Activated CD8-positive, alpha-beta T cell treated with anti-CD3 and anti-CD28 coated beads, Interleukin-2, amount 10 ng/mL, durations not matched to agents 7 days and 5 days (primary cell): ENCODE measurements at regions not wholly inside any gene's neighbourhood (a gene's known extent, or its start where the extent isn't known, plus 50 kb on each side); places are given as distances from the start of the nearest gene placed in this dataset.

ENCODE experiments used
- ATAC-seq: fragments of 150-1000 bp; cut with Tn5 transposase; one replicate; pipeline ENCODE4 v1.10.0; 2021; ENCODE audit warnings: moderate library complexity
- CTCF ChIA-PET: fragments of 350-600 bp; sonication (Branson Sonifier 250); formaldehyde crosslinking; loops from one replicate; lab custom pipeline; 2021; ENCODE audit warnings: antibody characterized with exemption; lab: Charles Lee
- POLR2A ChIA-PET: fragments of 350-600 bp; sonication (Branson Sonifier 250); formaldehyde crosslinking; loops from one replicate; lab custom pipeline; 2021; ENCODE audit warnings: antibody characterized with exemption; lab: Charles Lee
- DNase-seq: peaks from one replicate; pipeline ENCODE4 v3.0.0-alpha.2; 2020
- H3K27ac Mint-ChIP-seq: one replicate; pipeline ENCODE4 v1.8.0; 2021; ENCODE audit warnings: mild to moderate bottlenecking, mixed read lengths
- H3K27me3 Mint-ChIP-seq: one replicate; pipeline ENCODE4 v1.8.0; 2021; ENCODE audit warnings: low read depth, mixed read lengths
- H3K36me3 Mint-ChIP-seq: one replicate; pipeline ENCODE4 v1.8.0; 2021; ENCODE audit warnings: low read depth, mixed read lengths
- H3K4me1 Mint-ChIP-seq: one replicate; pipeline ENCODE4 v1.8.0; 2021; ENCODE audit warnings: low read depth, mixed read lengths
- H3K4me3 Mint-ChIP-seq: one replicate; pipeline ENCODE4 v1.8.0; 2021; ENCODE audit warnings: mild to moderate bottlenecking, mixed read lengths
- H3K9me3 Mint-ChIP-seq: one replicate; pipeline ENCODE4 v1.8.0; 2022; ENCODE audit warnings: mixed read lengths; ENCODE audit not compliant: insufficient read depth

- no peak overlapping the region for H3K27ac Mint-ChIP-seq
- H3K9me3 Mint-ChIP-seq, result no peaks in the 10 kb centered on the region
- H3K4me1 Mint-ChIP-seq, result peaks cover 14% of the 10 kb centered on the region
- H3K36me3 Mint-ChIP-seq, result no peaks in the 10 kb centered on the region
- ATAC-seq (no peak), DNase-seq (no peak)
- peaks cover 6% of the 10 kb centered on the region for H3K27me3 Mint-ChIP-seq
- CTCF ChIA-PET, result interaction anchor here (0.6 to 9.2 kb wide), 3 partner anchors 8 to 121 kb away, joined by 4 to 134 read pairs (median 7); no protein-coding TSS in a partner anchor
- POLR2A ChIA-PET, result no interaction called here
- no peak overlapping the region for H3K4me3 Mint-ChIP-seq
These were observed 119.1 kb downstream of the GGTLC2 start for GRCh38 chr22:22763512-22763911.

GRCh38 chr22:22764085-22764484 lies 119.7 kb downstream of the GGTLC2 start:
- Mint-ChIP-seq H3K4me3 (no peak overlapping the region), H3K4me1 (peaks cover 12% of the 10 kb centered on the region), H3K36me3 (no peaks in the 10 kb centered on the region), H3K27ac (no peak overlapping the region), H3K9me3 (no peaks in the 10 kb centered on the region), H3K27me3 (peaks cover 11% of the 10 kb centered on the region)
- POLR2A ChIA-PET, result no interaction called here
- DNase-seq (peak; percentile 19), ATAC-seq (no peak)
- CTCF ChIA-PET, result interaction anchor here (1.5 to 9.2 kb wide), 3 partner anchors 9 to 176 kb away, joined by 3 to 134 read pairs (median 7); no protein-coding TSS in a partner anchor

DNA sequence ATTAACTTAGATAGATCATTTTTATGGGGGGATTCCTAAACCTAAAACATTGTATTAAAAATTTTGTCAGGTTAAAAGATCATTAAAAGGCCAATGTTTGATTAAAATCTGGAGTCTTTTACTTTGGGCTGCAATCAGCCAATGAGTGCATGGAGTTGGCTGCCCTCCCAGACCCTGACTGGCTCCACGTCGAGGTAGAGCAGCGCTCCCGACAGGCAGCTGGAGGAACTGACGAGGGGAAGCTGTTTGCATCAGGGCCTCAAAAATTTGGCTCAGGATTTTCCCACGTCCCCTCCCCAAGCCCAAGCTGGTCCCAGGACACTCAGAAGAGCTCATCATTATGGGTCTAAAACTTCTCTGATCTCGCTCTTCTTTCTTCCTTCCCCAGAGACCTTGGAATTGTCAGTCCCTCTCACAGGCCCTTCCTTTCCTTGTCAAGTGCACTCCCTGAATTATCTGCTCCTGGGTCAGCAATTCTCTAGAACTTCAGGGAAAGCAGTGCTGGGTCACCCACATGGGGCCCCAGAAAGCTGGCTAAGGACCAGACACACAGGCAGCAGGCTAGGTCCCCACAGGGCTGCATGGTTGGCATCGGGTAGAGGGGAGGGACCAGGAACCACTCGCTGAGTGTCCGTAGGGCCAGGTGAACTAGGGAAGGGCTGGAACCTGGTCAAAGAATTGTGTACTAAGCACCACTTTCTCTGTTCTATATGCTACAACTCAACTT lies 119.6 kb upstream of the IGLL5 start:
- ChIA-PET POLR2A (no interaction called here), CTCF (interaction anchor here (1.0 to 9.2 kb wide), 4 partner anchors 13 to 116 kb away, joined by 3 to 134 read pairs (median 33); no protein-coding TSS in a partner anchor)
- no peak for ATAC-seq
- DNase-seq, result no peak
- Mint-ChIP-seq H3K27ac (no peak overlapping the region), H3K4me1 (no peaks in the 10 kb centered on the region), H3K4me3 (no peak overlapping the region), H3K9me3 (no peaks in the 10 kb centered on the region), H3K36me3 (no peaks in the 10 kb centered on the region), H3K27me3 (peaks cover 18% of the 10 kb centered on the region)

GRCh38 chr22:22768885-22769284 lies 118.7 kb upstream of the IGLL5 start:
- H3K4me1 Mint-ChIP-seq, result no peaks in the 10 kb centered on the region
- no peaks in the 10 kb centered on the region for H3K9me3 Mint-ChIP-seq
- ChIA-PET CTCF (interaction anchor here (0.7 to 9.2 kb wide), 20 partner anchors 11 to 191 kb away, joined by 3 to 134 read pairs (median 7); no protein-coding TSS in a partner anchor), POLR2A (no interaction called here)
- ATAC-seq, result no peak
- no peak overlapping the region for H3K27ac Mint-ChIP-seq
- H3K27me3 Mint-ChIP-seq, result peaks cover 18% of the 10 kb centered on the region
- DNase-seq, result no peak
- H3K4me3 Mint-ChIP-seq, result no peak overlapping the region
- no peaks in the 10 kb centered on the region for H3K36me3 Mint-ChIP-seq

- no peak for ATAC-seq
- Mint-ChIP-seq H3K4me1 (no peaks in the 10 kb centered on the region), H3K4me3 (no peak overlapping the region), H3K27ac (no peak overlapping the region), H3K27me3 (peaks cover 18% of the 10 kb centered on the region), H3K36me3 (no peaks in the 10 kb centered on the region), H3K9me3 (no peaks in the 10 kb centered on the region)
- CTCF ChIA-PET, result interaction anchor here (0.7 to 9.2 kb wide), 35 partner anchors 8 to 191 kb away, joined by 3 to 134 read pairs (median 5); no protein-coding TSS in a partner anchor
- no peak for DNase-seq
- POLR2A ChIA-PET, result no interaction called here
These were observed 118.0 kb upstream of the IGLL5 start for GRCh38 chr22:22769434-22770279.

GRCh38 chr22:22770280-22770871 lies 117.2 kb upstream of the IGLL5 start:
- ChIA-PET POLR2A (no interaction called here), CTCF (interaction anchor here (0.6 to 9.2 kb wide), 32 partner anchors 8 to 190 kb away, joined by 3 to 134 read pairs (median 6); no protein-coding TSS in a partner anchor)
- ATAC-seq, result peak; percentile 69
- Mint-ChIP-seq H3K9me3 (no peaks in the 10 kb centered on the region), H3K36me3 (no peaks in the 10 kb centered on the region), H3K27me3 (peaks cover 18% of the 10 kb centered on the region), H3K27ac (no peak overlapping the region), H3K4me3 (no peak overlapping the region), H3K4me1 (no peaks in the 10 kb centered on the region)
- peak; percentile 59 for DNase-seq

GRCh38 chr22:22770881-22771280 lies 116.7 kb upstream of the IGLL5 start:
- H3K27ac Mint-ChIP-seq, result no peak overlapping the region
- no peaks in the 10 kb centered on the region for H3K4me1 Mint-ChIP-seq
- ATAC-seq (no peak), DNase-seq (no peak)
- no peaks in the 10 kb centered on the region for H3K36me3 Mint-ChIP-seq
- ChIA-PET CTCF (interaction anchor here (0.6 to 9.2 kb wide), 22 partner anchors 9 to 187 kb away, joined by 3 to 134 read pairs (median 7); no protein-coding TSS in a partner anchor), POLR2A (no interaction called here)
- H3K4me3 Mint-ChIP-seq, result no peak overlapping the region
- H3K27me3 Mint-ChIP-seq, result peaks cover 18% of the 10 kb centered on the region
- H3K9me3 Mint-ChIP-seq, result no peaks in the 10 kb centered on the region

DNA sequence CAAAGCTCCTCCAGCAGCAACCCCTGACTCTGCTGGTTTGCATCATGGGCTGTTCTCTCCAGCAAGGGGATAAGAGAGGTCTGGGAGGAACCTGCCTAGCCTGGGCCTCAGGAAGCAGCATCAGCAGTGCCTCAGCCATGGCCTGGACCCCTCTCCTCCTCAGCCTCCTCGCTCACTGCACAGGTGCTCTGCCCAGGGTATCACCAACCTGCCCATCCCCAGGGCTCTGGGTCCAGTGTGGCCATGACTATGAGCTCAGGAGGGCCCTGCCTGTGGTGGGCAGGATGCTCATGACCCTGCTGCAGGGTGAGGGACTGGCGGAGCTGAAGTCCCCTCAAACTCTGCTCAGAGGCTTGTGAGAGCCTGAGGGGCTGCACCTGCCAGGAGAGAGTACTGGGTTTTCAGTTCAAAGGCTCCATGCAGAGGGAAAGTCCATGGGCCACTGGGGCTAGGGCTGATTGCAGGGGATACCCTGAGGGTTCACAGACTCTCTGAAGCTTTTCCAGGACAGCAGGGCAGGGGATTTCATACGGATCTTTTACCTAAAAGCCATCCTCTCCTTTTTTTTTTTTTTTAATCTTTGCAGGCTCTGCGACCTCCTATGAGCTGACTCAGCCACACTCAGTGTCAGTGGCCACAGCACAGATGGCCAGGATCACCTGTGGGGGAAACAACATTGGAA lies 115.8 kb upstream of the IGLL5 start:
- DNase-seq (no peak), ATAC-seq (no peak)
- Mint-ChIP-seq H3K27me3 (peaks cover 18% of the 10 kb centered on the region), H3K9me3 (no peaks in the 10 kb centered on the region), H3K36me3 (no peaks in the 10 kb centered on the region), H3K27ac (no peak overlapping the region), H3K4me1 (no peaks in the 10 kb centered on the region), H3K4me3 (no peak overlapping the region)
- POLR2A ChIA-PET, result no interaction called here
- CTCF ChIA-PET, result interaction anchor here (1.4 to 5.4 kb wide), 4 partner anchors 15 to 392 kb away, joined by 4 to 56 read pairs (median 10); no protein-coding TSS in a partner anchor

GRCh38 chr22:22772396-22772795 lies 115.2 kb upstream of the IGLL5 start:
- CTCF ChIA-PET, result interaction anchor here (1.4 to 5.4 kb wide), 3 partner anchors 15 to 392 kb away, joined by 4 to 56 read pairs (median 12); no protein-coding TSS in a partner anchor
- Mint-ChIP-seq H3K9me3 (no peaks in the 10 kb centered on the region), H3K4me1 (no peaks in the 10 kb centered on the region), H3K4me3 (no peak overlapping the region), H3K27me3 (peaks cover 19% of the 10 kb centered on the region), H3K36me3 (no peaks in the 10 kb centered on the region), H3K27ac (no peak overlapping the region)
- ATAC-seq (no peak), DNase-seq (no peak)
- POLR2A ChIA-PET, result no interaction called here

DNA sequence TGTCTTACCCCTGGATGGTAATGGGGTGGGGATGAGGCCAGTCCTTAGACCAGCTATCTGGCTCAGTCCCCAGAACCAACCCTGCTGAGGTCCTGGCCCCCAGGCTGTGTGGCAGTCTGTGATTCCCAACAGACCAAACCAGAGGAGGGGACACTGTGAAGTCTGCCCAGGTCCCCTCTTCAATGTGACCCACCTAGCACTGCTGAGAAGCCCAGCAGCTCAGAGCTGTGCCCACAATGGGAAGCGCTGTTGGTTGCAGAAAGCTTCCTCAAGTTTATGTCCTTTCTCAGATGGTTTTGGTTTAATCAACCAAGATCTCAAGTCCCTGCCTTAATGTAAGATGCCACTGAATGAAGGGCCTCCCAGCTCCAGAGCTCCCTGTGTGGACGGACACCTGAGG lies 114.7 kb upstream of the IGLL5 start:
- Mint-ChIP-seq H3K27me3 (peaks cover 21% of the 10 kb centered on the region), H3K4me1 (no peaks in the 10 kb centered on the region), H3K4me3 (no peak overlapping the region), H3K27ac (no peak overlapping the region), H3K36me3 (no peaks in the 10 kb centered on the region), H3K9me3 (no peaks in the 10 kb centered on the region)
- DNase-seq (no peak), ATAC-seq (no peak)
- CTCF ChIA-PET, result interaction anchor here (0.7 to 5.4 kb wide), 4 partner anchors 14 to 391 kb away, joined by 3 to 56 read pairs (median 8); no protein-coding TSS in a partner anchor
- POLR2A ChIA-PET, result no interaction called here

DNA sequence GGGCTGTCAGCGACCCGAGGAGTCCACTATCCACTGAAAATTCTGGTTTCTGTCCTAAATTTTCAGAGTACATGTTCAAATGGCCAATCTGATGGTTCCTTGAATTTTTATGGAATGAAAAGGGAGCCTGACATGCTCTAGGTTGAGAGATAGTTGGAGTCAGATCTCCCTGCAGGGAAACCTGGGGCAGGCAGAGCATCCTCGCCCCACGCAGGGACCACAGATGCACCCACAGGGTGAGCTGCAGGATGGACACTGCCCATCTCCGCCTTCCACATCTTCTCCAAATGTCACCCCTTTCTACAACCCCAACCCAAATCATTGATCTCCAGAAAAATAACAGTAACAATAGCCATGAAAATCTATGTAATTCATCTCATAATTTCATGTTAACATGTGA lies 114.2 kb upstream of the IGLL5 start:
- Mint-ChIP-seq H3K4me3 (no peak overlapping the region), H3K9me3 (no peaks in the 10 kb centered on the region)

More for the DNA sequence above, 114.2 kb upstream of the IGLL5 start:
- H3K27me3 Mint-ChIP-seq, result peaks cover 17% of the 10 kb centered on the region
- no peak overlapping the region for H3K27ac Mint-ChIP-seq
- ATAC-seq (no peak), DNase-seq (no peak)
- POLR2A ChIA-PET, result no interaction called here
- CTCF ChIA-PET, result interaction anchor here (0.7 to 5.4 kb wide), 4 partner anchors 14 to 391 kb away, joined by 3 to 56 read pairs (median 8); no protein-coding TSS in a partner anchor
- no peaks in the 10 kb centered on the region for H3K36me3 Mint-ChIP-seq
- no peaks in the 10 kb centered on the region for H3K4me1 Mint-ChIP-seq
